ENCODE measurements at regions not wholly inside any gene's neighbourhood (a gene's known extent, or its start where the extent isn't known, plus 50 kb on each side); places are given as distances from the start of the nearest gene placed in this dataset.

- DNase-seq: no peak
Observed at GRCh38 chr13:84399320-84400085, 517.2 kb upstream of the SLITRK1 start.

GRCh38 chr13:84393981-84394625 lies 511.8 kb upstream of the SLITRK1 start:
- DNase-seq: no peak

GRCh38 chr13:84380866-84381265 lies 498.6 kb upstream of the SLITRK1 start:
- no peak for DNase-seq

GRCh38 chr13:84377106-84377505 lies 494.8 kb upstream of the SLITRK1 start:
- DNase-seq: no peak

GRCh38 chr13:84366506-84366905 lies 484.2 kb upstream of the SLITRK1 start:
- DNase-seq: no peak

- DNase-seq: no peak
Observed at GRCh38 chr13:84362777-84363176, 480.5 kb upstream of the SLITRK1 start.

GRCh38 chr13:84360822-84361221 lies 478.5 kb upstream of the SLITRK1 start:
- no peak for DNase-seq

GRCh38 chr13:84358601-84359000 lies 476.3 kb upstream of the SLITRK1 start:
- no peak for DNase-seq

GRCh38 chr13:84352946-84353345 lies 470.7 kb upstream of the SLITRK1 start:
- DNase-seq: no peak

- no peak for DNase-seq
Observed at GRCh38 chr13:84339456-84339855, 457.2 kb upstream of the SLITRK1 start.

- DNase-seq: no peak
Observed at GRCh38 chr13:84332346-84332745, 450.1 kb upstream of the SLITRK1 start.

- DNase-seq: no peak
Observed at GRCh38 chr13:84315527-84315926, 433.3 kb upstream of the SLITRK1 start.

GRCh38 chr13:84303035-84303434 lies 420.8 kb upstream of the SLITRK1 start:
- DNase-seq: no peak

GRCh38 chr13:84297251-84297650 lies 415.0 kb upstream of the SLITRK1 start:
- no peak for DNase-seq

GRCh38 chr13:84296401-84296800 lies 414.1 kb upstream of the SLITRK1 start:
- DNase-seq: no peak

GRCh38 chr13:84294576-84294975 lies 412.3 kb upstream of the SLITRK1 start:
- DNase-seq: no peak

GRCh38 chr13:84290386-84290785 lies 408.1 kb upstream of the SLITRK1 start:
- no peak for DNase-seq

GRCh38 chr13:84279166-84279565 lies 396.9 kb upstream of the SLITRK1 start:
- DNase-seq: no peak

GRCh38 chr13:84272877-84273562 lies 390.7 kb upstream of the SLITRK1 start:
- no peak for DNase-seq

- no peak for DNase-seq
Observed at GRCh38 chr13:84265257-84265764, 383.0 kb upstream of the SLITRK1 start.

- DNase-seq: no peak
Observed at GRCh38 chr13:84263354-84264069, 381.2 kb upstream of the SLITRK1 start.

GRCh38 chr13:84255226-84255797 lies 373.0 kb upstream of the SLITRK1 start:
- DNase-seq: no peak

GRCh38 chr13:84249463-84249862 lies 367.2 kb upstream of the SLITRK1 start:
- DNase-seq: no peak
